KMS-11 (cell line): ENCODE measurements at regions not wholly inside any gene's neighbourhood (a gene's known extent, or its start where the extent isn't known, plus 50 kb on each side); places are given as distances from the start of the nearest gene placed in this dataset.

Source experiments
- H2AFZ ChIP-seq: fragments of 200-600 bp; sonication (generic); 2 replicates; pipeline ENCODE4 v1.6.1; 2016; ENCODE audit warnings: antibody characterized with exemption, mixed run types, low read depth
- H3K27ac ChIP-seq: fragments of 200-600 bp; sonication (generic); 2 replicates; pipeline ENCODE4 v1.6.1; 2016; ENCODE audit warnings: mild to moderate bottlenecking, mixed run types
- H3K27me3 ChIP-seq: fragments of 200-600 bp; sonication (generic); 2 replicates; pipeline ENCODE4 v1.6.1; 2017; ENCODE audit warnings: mild to moderate bottlenecking, low read depth, mixed run types, moderate library complexity; ENCODE audit not compliant: insufficient read depth
- H3K36me3 ChIP-seq: fragments of 200-600 bp; sonication (generic); 2 replicates; pipeline ENCODE4 v1.6.1; 2017; ENCODE audit warnings: mild to moderate bottlenecking, mixed run types; ENCODE audit not compliant: insufficient read depth
- H3K4me1 ChIP-seq: fragments of 200-600 bp; sonication (generic); 2 replicates; pipeline ENCODE4 v1.6.1; 2016; ENCODE audit warnings: mild to moderate bottlenecking, low read depth, mixed run types; ENCODE audit not compliant: poor library complexity, severe bottlenecking
- H3K4me2 ChIP-seq: fragments of 200-600 bp; sonication (generic); 2 replicates; pipeline ENCODE4 v1.7.0; 2016; ENCODE audit warnings: mild to moderate bottlenecking, mixed run types
- H3K4me3 ChIP-seq: fragments of 200-600 bp; sonication (generic); IDR thresholded peaks from 2 replicates; pipeline ENCODE4 v1.6.1; 2017; ENCODE audit warnings: low read depth, low read length, mixed read lengths; ENCODE audit not compliant: insufficient read depth
- H3K79me2 ChIP-seq: fragments of 200-600 bp; sonication (generic); 2 replicates; pipeline ENCODE4 v1.6.1; 2016; ENCODE audit warnings: low read depth, mixed run types; ENCODE audit not compliant: insufficient read depth
- H3K9ac ChIP-seq: fragments of 200-600 bp; sonication (generic); 2 replicates; pipeline ENCODE4 v1.6.1; 2016; ENCODE audit warnings: mild to moderate bottlenecking, mixed run types
- H4K20me1 ChIP-seq: fragments of 200-600 bp; sonication (generic); 2 replicates; pipeline ENCODE4 v1.6.1; 2016; ENCODE audit warnings: mild to moderate bottlenecking, mixed run types; ENCODE audit not compliant: insufficient read depth
- TF ChIP-seq, protein P1 (sequence below): fragments of 200-600 bp; sonication (generic); conservative IDR thresholded peaks from 2 replicates; pipeline ENCODE4 v1.6.1; 2017; ENCODE audit warnings: low read depth, mild to moderate bottlenecking, antibody characterized with exemption, low read length, moderate library complexity, mixed read lengths

DNA sequence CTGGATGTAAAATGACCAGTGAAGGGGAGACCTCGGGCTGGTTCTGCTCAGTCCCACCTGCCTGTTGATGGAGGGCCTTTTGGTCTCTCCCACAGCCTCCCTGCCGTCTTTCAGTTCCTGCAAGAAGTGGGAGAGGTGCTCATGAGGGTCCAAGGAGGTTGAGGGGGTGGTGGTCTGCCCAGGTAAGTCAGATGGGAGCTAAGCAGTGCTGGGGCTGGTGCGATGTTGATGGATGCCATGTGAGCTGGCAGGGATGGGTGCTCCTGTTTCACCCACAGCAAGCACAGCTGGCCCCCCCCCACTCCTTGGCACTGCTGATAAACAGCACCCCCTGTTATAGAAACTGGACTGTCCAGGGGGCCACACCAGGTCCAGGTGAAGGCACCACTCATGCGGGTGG is 145.6 kb downstream of the NSG2 start:
- H3K4me1 ChIP-seq = no peaks in the 10 kb centered on the region
- TF ChIP-seq, protein P1, sequence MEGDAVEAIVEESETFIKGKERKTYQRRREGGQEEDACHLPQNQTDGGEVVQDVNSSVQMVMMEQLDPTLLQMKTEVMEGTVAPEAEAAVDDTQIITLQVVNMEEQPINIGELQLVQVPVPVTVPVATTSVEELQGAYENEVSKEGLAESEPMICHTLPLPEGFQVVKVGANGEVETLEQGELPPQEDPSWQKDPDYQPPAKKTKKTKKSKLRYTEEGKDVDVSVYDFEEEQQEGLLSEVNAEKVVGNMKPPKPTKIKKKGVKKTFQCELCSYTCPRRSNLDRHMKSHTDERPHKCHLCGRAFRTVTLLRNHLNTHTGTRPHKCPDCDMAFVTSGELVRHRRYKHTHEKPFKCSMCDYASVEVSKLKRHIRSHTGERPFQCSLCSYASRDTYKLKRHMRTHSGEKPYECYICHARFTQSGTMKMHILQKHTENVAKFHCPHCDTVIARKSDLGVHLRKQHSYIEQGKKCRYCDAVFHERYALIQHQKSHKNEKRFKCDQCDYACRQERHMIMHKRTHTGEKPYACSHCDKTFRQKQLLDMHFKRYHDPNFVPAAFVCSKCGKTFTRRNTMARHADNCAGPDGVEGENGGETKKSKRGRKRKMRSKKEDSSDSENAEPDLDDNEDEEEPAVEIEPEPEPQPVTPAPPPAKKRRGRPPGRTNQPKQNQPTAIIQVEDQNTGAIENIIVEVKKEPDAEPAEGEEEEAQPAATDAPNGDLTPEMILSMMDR = no peak
- no peak overlapping the region for H3K27ac ChIP-seq
- no peaks in the 10 kb centered on the region for H3K36me3 ChIP-seq
- H3K79me2 ChIP-seq = no peaks in the 10 kb centered on the region
- H3K9ac ChIP-seq = no peak overlapping the region
- H3K27me3 ChIP-seq = no peaks in the 10 kb centered on the region
- H3K4me3 ChIP-seq = no peak overlapping the region
- no peak overlapping the region for H3K4me2 ChIP-seq
- no peak overlapping the region for H2AFZ ChIP-seq
- no peaks in the 10 kb centered on the region for H4K20me1 ChIP-seq

DNA sequence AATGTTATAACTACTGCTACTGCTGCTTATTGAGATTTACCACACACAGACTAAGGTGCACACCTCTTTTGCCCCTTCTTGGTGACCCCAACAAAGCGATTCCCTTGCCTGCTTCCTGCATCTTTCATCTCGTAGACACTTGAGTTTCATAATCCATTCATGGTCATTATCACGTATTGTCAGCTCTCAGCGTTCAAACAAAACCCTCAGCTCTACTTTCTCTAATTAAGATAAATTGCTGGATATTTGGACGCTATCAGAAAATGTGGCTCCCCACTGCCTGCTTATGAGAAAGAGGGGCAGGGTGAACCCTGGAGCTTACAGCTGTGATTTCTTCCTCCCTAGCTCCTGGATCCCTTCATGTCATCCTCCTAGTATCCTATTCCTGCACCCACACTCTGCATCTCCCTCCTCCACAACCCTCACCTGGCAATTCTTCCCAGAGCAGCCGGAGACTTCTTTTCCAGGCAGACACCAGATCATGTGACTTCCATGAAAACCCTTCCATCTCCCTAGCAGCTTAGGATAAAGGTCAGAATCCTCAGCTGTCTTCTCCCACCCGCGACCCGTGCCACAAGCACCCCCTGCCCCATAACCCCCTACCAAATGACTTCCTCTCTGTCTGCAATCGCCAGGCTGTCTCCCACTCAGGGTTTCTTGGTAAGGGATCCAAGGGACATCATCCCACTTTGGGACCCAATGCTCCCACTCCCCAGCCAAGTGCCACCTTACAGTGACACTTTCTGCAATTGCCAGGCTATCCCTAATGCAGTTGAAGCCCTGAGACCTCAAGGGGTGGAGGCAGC is 146.5 kb downstream of the NSG2 start:
- H4K20me1 ChIP-seq = no peaks in the 10 kb centered on the region
- no peak overlapping the region for H2AFZ ChIP-seq
- no peak overlapping the region for H3K4me3 ChIP-seq
- no peaks in the 10 kb centered on the region for H3K79me2 ChIP-seq
- no peak overlapping the region for H3K27ac ChIP-seq
- H3K4me1 ChIP-seq = no peaks in the 10 kb centered on the region
- TF ChIP-seq, protein P1 = no peak
- no peak overlapping the region for H3K4me2 ChIP-seq
- H3K27me3 ChIP-seq = no peaks in the 10 kb centered on the region
- H3K9ac ChIP-seq = no peak overlapping the region
- no peaks in the 10 kb centered on the region for H3K36me3 ChIP-seq

DNA sequence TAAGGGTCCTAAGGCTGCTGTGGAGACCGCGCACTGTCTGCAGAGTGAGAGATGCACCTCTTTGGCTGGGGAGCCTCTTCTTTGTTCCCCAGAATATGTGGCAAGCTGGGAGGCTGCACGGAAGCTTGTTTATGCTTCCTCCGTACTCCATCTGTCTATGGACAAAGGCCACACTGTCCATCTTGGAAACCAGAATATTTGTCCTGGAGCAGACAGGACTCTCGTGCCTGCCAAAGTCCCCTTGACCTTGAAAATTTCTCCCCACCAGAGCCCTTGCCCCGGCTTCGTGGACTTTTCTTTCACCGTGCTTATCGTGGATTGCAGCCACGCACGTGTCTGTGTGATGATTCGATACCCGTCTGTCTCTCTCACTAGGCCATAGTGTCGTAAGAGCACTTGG is 147.4 kb downstream of the NSG2 start:
- no peaks in the 10 kb centered on the region for H4K20me1 ChIP-seq
- no peak overlapping the region for H3K4me2 ChIP-seq
- H3K36me3 ChIP-seq = no peaks in the 10 kb centered on the region
- TF ChIP-seq, protein P1 = no peak
- no peak overlapping the region for H2AFZ ChIP-seq
- no peak overlapping the region for H3K4me3 ChIP-seq
- no peak overlapping the region for H3K9ac ChIP-seq
- H3K27ac ChIP-seq = no peak overlapping the region
- no peaks in the 10 kb centered on the region for H3K79me2 ChIP-seq
- H3K27me3 ChIP-seq = no peaks in the 10 kb centered on the region
- no peaks in the 10 kb centered on the region for H3K4me1 ChIP-seq

- Histone ChIP-seq H3K79me2 (no peaks in the 10 kb centered on the region), H3K4me2 (no peak overlapping the region), H3K4me3 (no peak overlapping the region), H3K27me3 (no peaks in the 10 kb centered on the region), H3K4me1 (no peaks in the 10 kb centered on the region), H3K27ac (no peak overlapping the region), H4K20me1 (no peaks in the 10 kb centered on the region), H2AFZ (no peak overlapping the region), H3K36me3 (no peaks in the 10 kb centered on the region), H3K9ac (no peak overlapping the region)
- TF ChIP-seq, protein P1 = no peak
Measured at GRCh38 chr5:174195517-174195916, 150.0 kb downstream of the NSG2 start.
